Gastrocnemius medialis (tissue), 4 donors: ENCODE measurements at regions not wholly inside any gene's neighbourhood (a gene's known extent, or its start where the extent isn't known, plus 50 kb on each side); places are given as distances from the start of the nearest gene placed in this dataset.

Experiments
- CTCF ChIP-seq, 5 experiments: fragments of 450-650 bp in 3 of 5; fragments of 200-600 bp in 2 of 5; sonication (generic) in 2 of 5; IDR thresholded peaks in 4 of 5; conservative IDR thresholded peaks in 1 of 5; 1 replicate in 4 of 5; 2 replicates in 1 of 5; pipeline ENCODE4 v1.5.1; 2016 to 2019; ENCODE audit warnings: antibody characterized with exemption in 5 of 5, mild to moderate bottlenecking in 3 of 5, moderate library complexity in 3 of 5
- POLR2A ChIP-seq, 2 donors: fragments of 450-650 bp; IDR thresholded peaks; one replicate each; pipeline ENCODE4 v1.6.1; 2017; ENCODE audit warnings: antibody characterized with exemption in 2 of 2, mild to moderate bottlenecking in 2 of 2, moderate library complexity in 2 of 2

- TF ChIP-seq CTCF (IDR thresholded peaks at IDR 0.05 in 4 of 5, conservative IDR thresholded peaks at IDR 0.05 in 1 of 5) (no peak), POLR2A (IDR thresholded peaks at IDR 0.05) (no peak)
Observed at GRCh38 chr5:23396346-23396745, 111.1 kb upstream of the PRDM9 start.
